Fibroblast of lung (primary cell): ENCODE measurements at regions not wholly inside any gene's neighbourhood (a gene's known extent, or its start where the extent isn't known, plus 50 kb on each side); places are given as distances from the start of the nearest gene placed in this dataset.
"Not testable (repeated sequence)": the region's sequence is repeated elsewhere in the genome, so short reads cannot be mapped to it uniquely, and the experiment has no call there.

ENCODE experiments used
- EZH2 ChIP-seq: IDR thresholded peaks from 2 replicates; pipeline ENCODE4 v1.5.1; 2012; ENCODE audit warnings: low read length, control low read depth, mild to moderate bottlenecking; ENCODE audit errors: missing control alignments
- TF ChIP-seq, protein P1 (sequence below), 2 donors: IDR thresholded peaks in 1 of 2; conservative IDR thresholded peaks in 1 of 2; 1 replicate in 1 of 2; 2 replicates in 1 of 2; pipeline ENCODE4 v1.5.1; 2011 to 2012; ENCODE audit warnings: low read length in 2 of 2, control low read depth in 1 of 2, inconsistent platforms in 1 of 2, low read depth in 1 of 2, mild to moderate bottlenecking in 1 of 2

GRCh38 chr4:12461576-12461975 is 1022.6 kb downstream of the RAB28 start:
- TF ChIP-seq, protein P1, sequence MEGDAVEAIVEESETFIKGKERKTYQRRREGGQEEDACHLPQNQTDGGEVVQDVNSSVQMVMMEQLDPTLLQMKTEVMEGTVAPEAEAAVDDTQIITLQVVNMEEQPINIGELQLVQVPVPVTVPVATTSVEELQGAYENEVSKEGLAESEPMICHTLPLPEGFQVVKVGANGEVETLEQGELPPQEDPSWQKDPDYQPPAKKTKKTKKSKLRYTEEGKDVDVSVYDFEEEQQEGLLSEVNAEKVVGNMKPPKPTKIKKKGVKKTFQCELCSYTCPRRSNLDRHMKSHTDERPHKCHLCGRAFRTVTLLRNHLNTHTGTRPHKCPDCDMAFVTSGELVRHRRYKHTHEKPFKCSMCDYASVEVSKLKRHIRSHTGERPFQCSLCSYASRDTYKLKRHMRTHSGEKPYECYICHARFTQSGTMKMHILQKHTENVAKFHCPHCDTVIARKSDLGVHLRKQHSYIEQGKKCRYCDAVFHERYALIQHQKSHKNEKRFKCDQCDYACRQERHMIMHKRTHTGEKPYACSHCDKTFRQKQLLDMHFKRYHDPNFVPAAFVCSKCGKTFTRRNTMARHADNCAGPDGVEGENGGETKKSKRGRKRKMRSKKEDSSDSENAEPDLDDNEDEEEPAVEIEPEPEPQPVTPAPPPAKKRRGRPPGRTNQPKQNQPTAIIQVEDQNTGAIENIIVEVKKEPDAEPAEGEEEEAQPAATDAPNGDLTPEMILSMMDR (conservative IDR thresholded peaks at IDR 0.05 in 1 of 2, IDR thresholded peaks at IDR 0.05 in 1 of 2; ENCODE audit: low read depth in 1 of 2, low read length in 2 of 2): not testable (repeated sequence)
- TF ChIP-seq EZH2: not testable (repeated sequence)
